ENCODE measurements at regions not wholly inside any gene's neighbourhood (a gene's known extent, or its start where the extent isn't known, plus 50 kb on each side); places are given as distances from the start of the nearest gene placed in this dataset.

DNA sequence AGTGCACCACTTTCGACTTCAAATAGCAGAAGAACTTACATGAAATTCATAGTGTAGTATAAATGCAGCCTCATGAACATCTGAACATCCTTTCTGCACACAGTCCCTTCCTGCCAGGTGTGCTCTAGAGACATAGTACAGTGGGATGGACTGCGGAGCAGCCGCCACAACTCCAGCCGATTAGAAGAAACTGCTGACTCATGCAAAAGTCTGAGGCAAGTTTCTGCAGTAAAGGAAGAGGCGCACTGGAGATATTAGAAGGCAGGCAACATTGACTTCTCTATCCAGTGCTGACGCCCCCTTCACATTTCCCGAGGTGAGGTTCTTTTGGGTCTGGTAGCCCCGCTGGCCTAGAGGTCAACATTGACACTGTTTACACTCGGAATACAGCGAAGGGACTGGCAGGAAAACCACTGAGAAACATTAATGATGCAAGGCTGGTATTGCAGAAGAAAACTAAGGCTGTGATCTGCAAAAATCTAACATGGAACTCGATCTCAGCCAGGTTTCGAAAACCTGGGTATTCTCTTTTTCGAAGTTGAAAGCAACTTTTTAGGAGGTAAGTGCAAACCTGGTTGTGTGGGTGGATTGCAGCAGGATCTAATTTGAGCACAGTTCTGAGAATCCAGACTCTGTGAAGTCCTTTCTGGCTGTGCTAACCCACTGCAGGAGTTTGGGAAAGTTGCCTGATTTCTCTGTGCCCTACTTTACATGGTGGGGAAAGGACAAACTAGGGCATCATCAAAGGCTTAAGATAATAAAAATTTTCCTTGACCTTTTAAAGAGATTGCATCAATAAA lies 90.7 kb downstream of the CDC7 start:
- Mint-ChIP-seq H3K4me3 (no peak overlapping the region), H3K27ac (peak overlapping the region; percentile 35), H3K36me3 (no peaks in the 10 kb centered on the region), H3K9me3 (no peaks in the 10 kb centered on the region), H3K27me3 (no peaks in the 10 kb centered on the region), H3K4me1 (ENCODE audit: unreplicated experiment) (peaks cover 22% of the 10 kb centered on the region)
- no peak for DNase-seq (ENCODE audit: extremely low spot score, unreplicated experiment)
- TF ChIP-seq, protein P1, sequence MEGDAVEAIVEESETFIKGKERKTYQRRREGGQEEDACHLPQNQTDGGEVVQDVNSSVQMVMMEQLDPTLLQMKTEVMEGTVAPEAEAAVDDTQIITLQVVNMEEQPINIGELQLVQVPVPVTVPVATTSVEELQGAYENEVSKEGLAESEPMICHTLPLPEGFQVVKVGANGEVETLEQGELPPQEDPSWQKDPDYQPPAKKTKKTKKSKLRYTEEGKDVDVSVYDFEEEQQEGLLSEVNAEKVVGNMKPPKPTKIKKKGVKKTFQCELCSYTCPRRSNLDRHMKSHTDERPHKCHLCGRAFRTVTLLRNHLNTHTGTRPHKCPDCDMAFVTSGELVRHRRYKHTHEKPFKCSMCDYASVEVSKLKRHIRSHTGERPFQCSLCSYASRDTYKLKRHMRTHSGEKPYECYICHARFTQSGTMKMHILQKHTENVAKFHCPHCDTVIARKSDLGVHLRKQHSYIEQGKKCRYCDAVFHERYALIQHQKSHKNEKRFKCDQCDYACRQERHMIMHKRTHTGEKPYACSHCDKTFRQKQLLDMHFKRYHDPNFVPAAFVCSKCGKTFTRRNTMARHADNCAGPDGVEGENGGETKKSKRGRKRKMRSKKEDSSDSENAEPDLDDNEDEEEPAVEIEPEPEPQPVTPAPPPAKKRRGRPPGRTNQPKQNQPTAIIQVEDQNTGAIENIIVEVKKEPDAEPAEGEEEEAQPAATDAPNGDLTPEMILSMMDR (conservative IDR thresholded peaks at IDR 0.05) = no peak

DNA sequence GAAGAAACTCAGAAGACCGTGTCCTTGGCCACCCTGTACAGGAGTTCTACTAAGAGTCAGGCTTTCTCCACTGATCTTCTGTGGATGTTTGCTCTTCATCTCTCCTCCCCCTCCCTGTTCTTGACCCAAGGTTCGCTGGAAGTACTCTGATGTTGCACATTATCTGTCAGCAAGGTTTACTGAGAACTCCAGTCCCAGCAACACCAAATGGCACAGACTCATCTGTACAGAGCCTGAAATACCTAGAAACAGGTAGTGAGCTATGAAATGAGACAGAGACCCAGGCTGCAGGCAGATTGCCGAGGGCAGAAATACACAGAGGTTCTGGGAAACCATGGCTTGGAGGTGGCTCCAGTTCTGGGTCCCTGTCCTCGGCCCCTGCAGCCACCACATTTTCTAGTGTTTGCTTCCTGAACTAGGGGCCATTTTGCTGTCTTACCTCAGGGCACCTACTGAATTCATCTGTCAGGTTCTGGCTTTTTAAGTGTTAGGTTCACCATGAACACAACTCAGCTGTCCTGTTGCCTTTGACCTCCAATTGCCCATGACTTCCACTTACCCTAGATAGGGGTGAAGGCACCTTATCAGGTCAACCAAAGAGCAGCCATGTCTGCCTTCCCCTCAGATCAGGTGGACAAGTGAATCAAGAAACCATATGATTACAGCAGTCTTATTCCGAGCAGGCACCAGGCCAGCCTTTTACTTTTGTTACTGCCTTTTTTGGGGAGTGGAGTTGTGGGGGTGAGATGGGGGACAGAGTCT lies 92.2 kb downstream of the CDC7 start:
- no peaks in the 10 kb centered on the region for H3K9me3 Mint-ChIP-seq
- no peaks in the 10 kb centered on the region for H3K36me3 Mint-ChIP-seq
- H3K27ac Mint-ChIP-seq = no peak overlapping the region
- no peak for DNase-seq (ENCODE audit: extremely low spot score, unreplicated experiment)
- TF ChIP-seq, protein P1 (conservative IDR thresholded peaks at IDR 0.05) = no peak
- no peak overlapping the region for H3K4me3 Mint-ChIP-seq
- H3K4me1 Mint-ChIP-seq (ENCODE audit: unreplicated experiment) = peaks cover 18% of the 10 kb centered on the region
- H3K27me3 Mint-ChIP-seq = no peaks in the 10 kb centered on the region

DNA sequence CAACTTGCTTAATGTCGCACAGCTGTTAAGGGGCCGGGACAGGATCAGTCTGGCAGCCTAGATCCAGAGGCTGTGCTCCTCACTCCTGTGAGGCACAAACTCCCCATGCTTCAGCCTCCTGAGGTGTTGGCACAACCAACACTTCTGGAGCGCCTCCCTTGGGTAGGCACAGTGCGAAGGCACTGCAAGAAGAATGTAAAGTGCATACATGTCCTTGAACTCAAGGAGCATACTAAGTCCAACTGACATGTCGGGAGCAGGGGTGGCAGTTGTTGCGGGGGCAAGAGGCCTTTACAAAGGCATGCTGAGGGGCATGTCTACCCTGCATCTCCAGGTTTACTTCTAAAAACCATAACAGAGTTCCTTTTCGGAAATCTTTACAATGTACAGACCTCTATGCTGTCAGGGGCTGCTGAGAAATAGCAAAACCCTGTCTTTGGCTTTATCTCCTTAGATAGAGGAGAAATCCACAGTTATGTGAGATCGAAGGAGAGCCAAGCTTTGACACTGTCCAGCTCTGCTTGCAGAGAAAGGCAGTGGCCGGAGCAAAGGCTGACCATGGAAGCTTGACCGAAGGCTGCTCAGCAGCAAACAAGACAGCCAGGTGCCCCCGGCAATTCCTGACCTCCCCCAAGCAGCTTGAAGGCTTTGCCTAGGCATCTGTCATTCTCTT lies 93.9 kb downstream of the CDC7 start:
- no peaks in the 10 kb centered on the region for H3K36me3 Mint-ChIP-seq
- peaks cover 15% of the 10 kb centered on the region for H3K4me1 Mint-ChIP-seq (ENCODE audit: unreplicated experiment)
- no peak overlapping the region for H3K27ac Mint-ChIP-seq
- TF ChIP-seq, protein P1 (conservative IDR thresholded peaks at IDR 0.05) = no peak
- no peaks in the 10 kb centered on the region for H3K9me3 Mint-ChIP-seq
- DNase-seq (ENCODE audit: extremely low spot score, unreplicated experiment) = no peak
- no peaks in the 10 kb centered on the region for H3K27me3 Mint-ChIP-seq
- H3K4me3 Mint-ChIP-seq = no peak overlapping the region

DNA sequence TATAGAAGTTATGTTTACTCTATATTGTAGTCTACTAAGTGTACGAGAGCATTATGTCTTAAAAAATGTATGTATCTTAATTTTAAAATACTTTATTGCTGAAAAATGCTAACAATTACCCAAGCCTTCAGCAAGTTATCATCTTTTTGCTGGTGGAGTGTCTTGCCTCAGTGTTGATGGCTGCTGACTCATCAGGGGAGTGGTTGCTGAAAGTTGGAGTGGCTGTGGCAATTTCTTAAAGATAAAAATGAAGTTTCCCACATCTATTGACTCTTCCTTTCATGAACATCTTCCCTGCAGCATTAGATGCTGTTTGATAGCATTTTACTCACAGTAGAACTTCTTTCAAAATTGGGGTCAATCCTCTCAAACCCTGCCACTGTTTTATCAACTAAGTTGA lies 95.8 kb downstream of the CDC7 start:
- H3K36me3 Mint-ChIP-seq = no peaks in the 10 kb centered on the region
- no peak for DNase-seq (ENCODE audit: extremely low spot score, unreplicated experiment)
- peak overlapping the region; percentile 31 for H3K27ac Mint-ChIP-seq
- no peaks in the 10 kb centered on the region for H3K27me3 Mint-ChIP-seq
- no peak overlapping the region for H3K4me3 Mint-ChIP-seq
- TF ChIP-seq, protein P1 (conservative IDR thresholded peaks at IDR 0.05) = no peak
- H3K4me1 Mint-ChIP-seq (ENCODE audit: unreplicated experiment) = peaks cover 12% of the 10 kb centered on the region
- no peaks in the 10 kb centered on the region for H3K9me3 Mint-ChIP-seq

DNA sequence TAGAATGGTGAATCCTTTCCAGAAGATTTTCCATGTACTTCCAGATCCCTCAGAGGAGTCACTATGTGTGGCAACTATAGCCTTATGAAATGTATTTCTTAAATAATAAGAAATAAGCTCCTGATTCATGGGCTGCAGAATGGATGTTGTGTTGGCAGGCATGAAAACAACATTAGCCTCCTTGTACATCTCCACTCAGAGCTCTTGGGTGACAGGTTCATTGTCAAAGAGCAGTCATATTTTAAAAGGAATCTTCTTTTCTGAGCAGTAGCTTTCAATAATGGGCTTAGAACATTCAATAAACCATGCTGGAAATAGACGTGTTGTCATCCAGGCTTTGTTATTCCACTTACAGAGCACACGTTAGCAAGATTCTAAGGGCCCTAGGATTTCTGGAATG lies 96.6 kb downstream of the CDC7 start:
- Mint-ChIP-seq H3K36me3 (no peaks in the 10 kb centered on the region), H3K27me3 (no peaks in the 10 kb centered on the region)

More for the DNA sequence above, 96.6 kb downstream of the CDC7 start:
- Mint-ChIP-seq H3K4me1 (ENCODE audit: unreplicated experiment) (peaks cover 15% of the 10 kb centered on the region), H3K4me3 (no peak overlapping the region), H3K9me3 (no peaks in the 10 kb centered on the region), H3K27ac (peak overlapping the region; percentile 31)
- DNase-seq (ENCODE audit: extremely low spot score, unreplicated experiment) = no peak
- TF ChIP-seq, protein P1 (conservative IDR thresholded peaks at IDR 0.05) = no peak
